ENCODE measurements at regions not wholly inside any gene's neighbourhood (a gene's known extent, or its start where the extent isn't known, plus 50 kb on each side); places are given as distances from the start of the nearest gene placed in this dataset.

GRCh38 chr3:31354373-31354772, 178.4 kb upstream of the STT3B start:
- H3K9me3 Mint-ChIP-seq (ENCODE audit: unreplicated experiment), result no peaks in the 10 kb centered on the region
- no peaks in the 10 kb centered on the region for H3K4me1 Mint-ChIP-seq (ENCODE audit: low read depth, unreplicated experiment)
- DNase-seq (ENCODE audit: low read depth) (no peak), FAIRE-seq (no peak)
- Histone ChIP-seq H3K4me3 (ENCODE audit: insufficient read depth, low read depth, low read length) (no peak overlapping the region), H3K27ac (ENCODE audit: low read depth, low read length) (no peak overlapping the region), H3K4me2 (ENCODE audit: low read length) (no peak overlapping the region), H3K36me3 (ENCODE audit: insufficient read depth, low read length) (no peaks in the 10 kb centered on the region), H3K4me1 (ENCODE audit: insufficient read depth, low read length) (no peaks in the 10 kb centered on the region), H3K79me2 (ENCODE audit: insufficient read depth, low read length) (no peaks in the 10 kb centered on the region), H3K9me3 (ENCODE audit: insufficient read depth, low read depth, low read length) (no peaks in the 10 kb centered on the region), H3K27me3 (ENCODE audit: insufficient read depth, low read length) (no peaks in the 10 kb centered on the region), H3K9ac (ENCODE audit: low read length) (no peak overlapping the region), H4K20me1 (ENCODE audit: insufficient read depth, low read length) (no peaks in the 10 kb centered on the region), H2AFZ (ENCODE audit: low read depth, low read length) (no peak overlapping the region)
- H3K36me3 Mint-ChIP-seq (ENCODE audit: low read depth, unreplicated experiment), result no peaks in the 10 kb centered on the region
- H3K4me3 Mint-ChIP-seq (ENCODE audit: unreplicated experiment), result no peak overlapping the region
- H3K27me3 Mint-ChIP-seq (ENCODE audit: low read depth, unreplicated experiment), result no peaks in the 10 kb centered on the region
- H3K27ac Mint-ChIP-seq (ENCODE audit: unreplicated experiment), result no peak overlapping the region
- TF ChIP-seq EZH2 (IDR thresholded peaks at IDR 0.05; ENCODE audit: insufficient read depth, low read length), result no peak
- TF ChIP-seq CTCF (IDR thresholded peaks at IDR 0.05; ENCODE audit: insufficient read depth, low read depth, low read length), result no peak

GRCh38 chr3:31355807-31356206, 176.9 kb upstream of the STT3B start:
- Mint-ChIP-seq H3K4me1 (ENCODE audit: low read depth, unreplicated experiment) (peaks cover 6% of the 10 kb centered on the region), H3K27me3 (ENCODE audit: low read depth, unreplicated experiment) (no peaks in the 10 kb centered on the region), H3K27ac (ENCODE audit: unreplicated experiment) (no peak overlapping the region), H3K9me3 (ENCODE audit: unreplicated experiment) (no peaks in the 10 kb centered on the region), H3K36me3 (ENCODE audit: low read depth, unreplicated experiment) (no peaks in the 10 kb centered on the region), H3K4me3 (ENCODE audit: unreplicated experiment) (no peak overlapping the region)
- Histone ChIP-seq H3K79me2 (ENCODE audit: insufficient read depth, low read length) (no peaks in the 10 kb centered on the region), H3K9me3 (ENCODE audit: insufficient read depth, low read depth, low read length) (no peaks in the 10 kb centered on the region), H3K4me1 (ENCODE audit: insufficient read depth, low read length) (peaks cover 4% of the 10 kb centered on the region), H3K4me2 (ENCODE audit: low read length) (no peak overlapping the region), H3K36me3 (ENCODE audit: insufficient read depth, low read length) (no peaks in the 10 kb centered on the region), H3K9ac (ENCODE audit: low read length) (no peak overlapping the region), H3K27me3 (ENCODE audit: insufficient read depth, low read length) (no peaks in the 10 kb centered on the region), H4K20me1 (ENCODE audit: insufficient read depth, low read length) (no peaks in the 10 kb centered on the region), H3K27ac (ENCODE audit: low read depth, low read length) (no peak overlapping the region), H3K4me3 (ENCODE audit: insufficient read depth, low read depth, low read length) (no peak overlapping the region), H2AFZ (ENCODE audit: low read depth, low read length) (no peak overlapping the region)
- no peak for DNase-seq (ENCODE audit: low read depth)
- FAIRE-seq, result no peak
- TF ChIP-seq CTCF (IDR thresholded peaks at IDR 0.05; ENCODE audit: insufficient read depth, low read depth, low read length) (no peak), EZH2 (IDR thresholded peaks at IDR 0.05; ENCODE audit: insufficient read depth, low read length) (no peak)

- H3K27ac ChIP-seq (ENCODE audit: low read depth, low read length), result no peak overlapping the region
- peak overlapping the region; percentile 23 for H2AFZ ChIP-seq (ENCODE audit: low read depth, low read length)
- H3K4me1 Mint-ChIP-seq (ENCODE audit: low read depth, unreplicated experiment), result peaks cover 16% of the 10 kb centered on the region
- H3K9me3 ChIP-seq (ENCODE audit: insufficient read depth, low read depth, low read length), result no peaks in the 10 kb centered on the region
- no peaks in the 10 kb centered on the region for H3K79me2 ChIP-seq (ENCODE audit: insufficient read depth, low read length)
- H3K4me2 ChIP-seq (ENCODE audit: low read length), result no peak overlapping the region
- H3K4me3 Mint-ChIP-seq (ENCODE audit: unreplicated experiment), result no peak overlapping the region
- no peaks in the 10 kb centered on the region for H4K20me1 ChIP-seq (ENCODE audit: insufficient read depth, low read length)
- peak overlapping the region; percentile 72 for H3K27ac Mint-ChIP-seq (ENCODE audit: unreplicated experiment)
- no peak overlapping the region for H3K4me3 ChIP-seq (ENCODE audit: insufficient read depth, low read depth, low read length)
- H3K36me3 Mint-ChIP-seq (ENCODE audit: low read depth, unreplicated experiment), result no peaks in the 10 kb centered on the region
- H3K27me3 Mint-ChIP-seq (ENCODE audit: low read depth, unreplicated experiment), result no peaks in the 10 kb centered on the region
- DNase-seq (ENCODE audit: low read depth), result peak; percentile 62
- H3K9me3 Mint-ChIP-seq (ENCODE audit: unreplicated experiment), result no peaks in the 10 kb centered on the region
- H3K27me3 ChIP-seq (ENCODE audit: insufficient read depth, low read length), result no peaks in the 10 kb centered on the region
- no peak for TF ChIP-seq CTCF (IDR thresholded peaks at IDR 0.05; ENCODE audit: insufficient read depth, low read depth, low read length)
- no peak for TF ChIP-seq EZH2 (IDR thresholded peaks at IDR 0.05; ENCODE audit: insufficient read depth, low read length)
- no peaks in the 10 kb centered on the region for H3K36me3 ChIP-seq (ENCODE audit: insufficient read depth, low read length)
- no peak for FAIRE-seq
- peaks cover 13% of the 10 kb centered on the region for H3K4me1 ChIP-seq (ENCODE audit: insufficient read depth, low read length)
- H3K9ac ChIP-seq (ENCODE audit: low read length), result no peak overlapping the region
These were observed 175.8 kb upstream of the STT3B start for GRCh38 chr3:31356941-31357340.
